ENCODE measurements at regions not wholly inside any gene's neighbourhood (a gene's known extent, or its start where the extent isn't known, plus 50 kb on each side); places are given as distances from the start of the nearest gene placed in this dataset.

DNA sequence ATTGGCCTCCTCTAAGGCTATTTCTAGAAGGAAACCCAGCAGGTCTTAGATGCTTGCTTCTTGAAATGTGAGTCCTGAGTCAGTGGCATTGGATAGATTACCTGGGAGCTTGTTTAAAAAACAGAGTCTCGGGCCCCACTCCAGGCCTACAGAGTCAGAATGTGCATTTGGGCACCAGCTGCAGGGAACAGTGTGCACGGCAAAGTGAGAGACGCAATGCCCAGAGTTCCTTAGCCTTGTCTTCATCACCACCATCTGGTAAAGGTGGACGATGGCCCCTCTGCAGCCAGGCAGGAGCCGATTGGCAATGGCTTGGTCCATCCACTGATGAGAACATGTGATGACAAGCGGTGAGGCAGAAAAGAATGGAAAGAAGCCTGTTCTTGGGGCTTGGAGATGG is 102.1 kb upstream of the TSC22D1 start:
- TF ChIP-seq GATA3 (IDR thresholded peaks at IDR 0.05; ENCODE audit: low read depth, low read length) (no peak), GATA2 (IDR thresholded peaks at IDR 0.05; ENCODE audit: low read depth, low read length) (no peak)

Measured in SH-SY5Y (cell line).